H1 (cell line): ENCODE measurements at regions not wholly inside any gene's neighbourhood (a gene's known extent, or its start where the extent isn't known, plus 50 kb on each side); places are given as distances from the start of the nearest gene placed in this dataset.

Experiments
- ATF3 ChIP-seq: IDR thresholded peaks from 2 replicates; pipeline ENCODE4 v1.6.1; 2011; ENCODE audit warnings: low read depth, mild to moderate bottlenecking, low read length; ENCODE audit not compliant: insufficient read depth
- BCL11A ChIP-seq, 2 experiments: IDR thresholded peaks; one replicate each; pipeline ENCODE4 v1.6.1; 2011; ENCODE audit warnings: low read depth in 2 of 2, low read length in 2 of 2, mild to moderate bottlenecking in 2 of 2
- CHD7 ChIP-seq: fragments of 300-600 bp; sonication (generic); IDR thresholded peaks from 2 replicates; pipeline ENCODE4 v1.7.1; 2012; ENCODE audit warnings: low read length, moderate library complexity, mild to moderate bottlenecking, inconsistent platforms; ENCODE audit not compliant: insufficient replicate concordance
- HDAC6 ChIP-seq: IDR thresholded peaks from one replicate; pipeline ENCODE4 v1.7.1; 2012; ENCODE audit warnings: low read depth, mild to moderate bottlenecking, inconsistent platforms, low read length, moderate library complexity

- TF ChIP-seq CHD7 (no peak), HDAC6 (no peak), BCL11A (IDR thresholded peaks at IDR 0.05; ENCODE audit: low read depth in 2 of 2, low read length in 2 of 2) (no peak), ATF3 (no peak)
Observed at GRCh38 chr3:159443266-159443665, 545.4 kb upstream of the IL12A start (continued).
